ENCODE measurements at regions not wholly inside any gene's neighbourhood (a gene's known extent, or its start where the extent isn't known, plus 50 kb on each side); places are given as distances from the start of the nearest gene placed in this dataset.
"Not testable (repeated sequence)": the region's sequence is repeated elsewhere in the genome, so short reads cannot be mapped to it uniquely, and the experiment has no call there.

- not testable (repeated sequence) for DNase-seq
Observed at GRCh38 chr4:9604893-9605190, 160.6 kb downstream of the DEFB131A start.

GRCh38 chr4:9608300-9608699 is 164.1 kb downstream of the DEFB131A start:
- no peak for DNase-seq

- DNase-seq, result not testable (repeated sequence)
Observed at GRCh38 chr4:9610321-9610720, 166.1 kb downstream of the DEFB131A start.

- DNase-seq, result no peak
Observed at GRCh38 chr4:9611101-9611500, 166.9 kb downstream of the DEFB131A start.

DNA sequence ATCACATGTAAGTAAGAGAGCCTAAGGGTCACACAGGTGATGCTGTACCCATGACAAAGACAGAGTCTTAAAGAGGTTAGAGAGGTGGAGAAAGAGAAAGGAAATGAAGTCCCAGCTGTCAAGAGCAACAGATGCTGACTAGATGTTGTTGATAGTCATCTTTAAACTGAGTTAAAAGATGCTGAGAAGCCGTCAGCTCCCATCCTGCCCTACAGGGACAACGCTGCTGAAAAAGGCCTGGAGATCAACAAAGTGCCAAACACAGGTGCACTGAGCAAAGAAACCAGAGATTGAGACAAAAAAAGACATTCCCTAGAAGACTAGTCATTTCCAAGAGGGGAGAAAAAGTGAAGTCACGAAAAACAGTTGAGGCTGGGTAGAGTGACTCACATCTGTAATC is 145.0 kb upstream of the DRD5 start:
- not testable (repeated sequence) for DNase-seq

- DNase-seq, result not testable (repeated sequence)
Observed at GRCh38 chr4:9659678-9660077, 121.8 kb upstream of the DRD5 start.

DNA sequence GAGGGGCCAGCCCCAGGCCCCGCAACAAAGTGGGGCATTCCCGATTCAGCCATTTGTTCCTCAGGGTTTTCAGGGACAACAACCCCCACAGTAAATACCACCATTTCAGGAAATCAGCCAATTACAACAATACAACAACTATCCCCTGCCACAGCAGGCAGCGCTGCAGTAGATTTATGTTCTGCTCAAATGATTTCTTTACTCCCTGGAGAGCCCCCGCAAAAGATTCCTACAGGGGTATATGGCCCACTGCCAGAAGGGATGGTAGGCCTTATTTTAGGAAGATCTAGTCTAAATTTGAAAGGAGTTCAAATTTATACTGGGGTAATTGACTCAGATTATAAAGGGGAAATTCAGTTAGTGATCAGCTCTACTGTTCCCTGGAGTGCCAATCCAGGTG is 120.5 kb upstream of the DRD5 start:
- not testable (repeated sequence) for DNase-seq

DNA sequence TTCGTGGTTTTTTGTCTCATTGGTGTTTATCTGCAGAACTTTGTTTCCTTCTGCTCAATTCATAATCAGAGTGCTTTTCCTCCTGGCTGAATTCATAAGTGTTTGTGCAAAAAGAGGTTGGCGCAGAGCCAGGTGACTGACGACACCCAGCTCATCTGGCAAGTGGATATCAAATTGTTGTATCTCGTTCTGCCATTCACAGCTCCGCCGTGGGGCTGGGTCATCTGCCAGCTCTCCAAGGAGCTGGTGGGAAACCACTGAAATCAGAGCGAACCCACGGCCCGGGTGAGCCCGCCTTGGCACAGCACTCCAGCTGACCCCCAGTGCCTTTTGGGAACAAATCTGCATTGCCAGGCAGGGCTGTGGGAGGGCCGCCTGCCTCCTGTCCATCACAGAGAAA is 110.7 kb upstream of the DRD5 start:
- DNase-seq, result not testable (repeated sequence)

GRCh38 chr4:9677357-9677756 is 104.1 kb upstream of the DRD5 start:
- not testable (repeated sequence) for DNase-seq

DNA sequence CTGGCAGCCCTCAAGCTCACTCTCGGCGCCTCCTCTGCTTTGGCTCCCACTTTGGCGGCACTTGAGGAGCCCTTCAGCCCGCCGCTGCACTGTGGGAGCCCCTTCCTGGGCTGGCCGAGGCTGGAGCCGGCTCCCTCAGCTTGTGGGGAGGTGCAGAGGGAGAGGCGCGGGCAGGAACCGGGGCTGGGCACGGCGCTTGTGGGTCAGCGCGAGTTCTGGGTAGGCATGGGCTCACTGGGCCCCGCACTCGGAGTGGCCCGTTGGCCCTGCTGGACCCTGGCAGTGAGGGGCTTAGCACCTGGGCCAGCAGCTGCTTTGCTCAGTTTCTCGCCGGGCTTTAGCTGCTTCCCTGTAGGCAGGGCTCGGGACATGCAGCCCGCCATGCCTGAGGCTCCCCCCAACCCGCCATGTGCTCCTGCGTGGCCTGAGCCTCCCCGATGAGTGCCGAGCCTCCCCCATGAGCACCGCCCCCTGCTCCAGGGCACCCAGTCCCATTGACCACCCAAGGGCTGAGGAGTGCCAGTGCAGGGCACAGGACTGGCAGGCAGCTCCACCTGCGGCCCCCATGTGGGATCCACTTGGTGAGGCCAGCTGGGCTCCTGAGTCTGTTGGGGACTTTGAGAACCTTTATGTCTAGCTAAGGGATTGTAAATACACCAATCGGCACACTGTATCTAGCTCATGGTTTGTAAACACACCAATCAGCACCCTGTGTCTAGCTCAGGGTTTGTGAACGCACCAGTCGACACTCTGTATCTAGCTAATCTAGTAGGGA is 101.5 kb upstream of the DRD5 start:
- no peak for DNase-seq

DNA sequence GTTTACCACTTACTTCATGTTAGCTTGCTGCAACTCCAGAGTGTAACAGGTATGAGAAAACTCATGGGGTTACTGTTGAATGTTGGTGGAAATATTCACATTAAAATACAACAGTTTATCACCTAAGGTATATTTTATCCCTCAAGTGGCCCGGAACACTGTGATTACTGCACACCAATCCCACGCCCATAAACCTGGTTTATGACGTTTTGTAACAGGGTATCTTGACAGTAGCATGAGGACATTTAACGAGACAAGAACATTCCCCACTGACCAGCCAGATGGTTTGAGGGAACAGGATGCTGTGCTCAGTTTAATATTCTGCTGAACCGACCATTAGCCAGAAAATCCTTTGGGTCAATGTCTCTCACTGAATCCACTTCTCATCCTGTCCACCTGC is 98.3 kb upstream of the DRD5 start:
- DNase-seq, result not testable (repeated sequence)

DNA sequence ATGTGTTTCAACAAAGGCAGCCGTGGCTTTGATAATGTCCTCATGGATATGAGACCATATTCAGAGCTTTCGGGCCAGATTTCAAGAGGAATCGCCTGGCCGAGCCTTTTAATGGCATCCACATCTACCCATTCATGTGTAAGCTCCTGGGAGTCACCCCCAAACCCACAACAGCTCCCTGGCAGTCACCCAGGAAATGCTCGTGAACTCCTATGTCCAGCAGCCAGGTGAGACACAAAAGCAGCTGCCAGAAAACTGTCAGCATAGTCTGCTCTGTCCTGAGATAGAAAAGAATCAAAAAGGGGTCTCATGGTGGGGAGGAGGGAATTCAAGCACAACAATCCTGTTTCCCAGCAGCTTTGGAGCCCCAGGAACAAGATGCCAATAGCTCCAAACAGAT is 96.4 kb upstream of the DRD5 start:
- not testable (repeated sequence) for DNase-seq

DNA sequence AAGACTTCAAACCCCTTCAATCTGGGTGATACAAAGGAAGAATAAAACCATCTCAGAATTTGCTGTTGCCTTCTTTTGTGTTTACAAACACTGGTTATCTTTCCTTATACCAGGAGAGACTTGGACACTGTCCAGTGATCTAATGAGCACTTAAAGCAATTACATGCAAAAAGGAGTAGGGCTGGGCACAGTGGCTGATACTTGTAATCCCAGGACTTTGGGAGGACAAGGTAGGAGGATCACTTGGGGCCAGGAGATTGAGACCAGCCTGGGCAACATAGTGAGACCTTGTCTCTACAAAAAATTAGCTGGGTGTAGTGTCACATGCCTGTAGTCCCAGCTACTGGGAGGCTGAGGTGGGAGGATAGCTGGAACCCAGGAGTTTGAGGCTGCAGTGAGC is 95.7 kb upstream of the DRD5 start:
- no peak for DNase-seq

DNA sequence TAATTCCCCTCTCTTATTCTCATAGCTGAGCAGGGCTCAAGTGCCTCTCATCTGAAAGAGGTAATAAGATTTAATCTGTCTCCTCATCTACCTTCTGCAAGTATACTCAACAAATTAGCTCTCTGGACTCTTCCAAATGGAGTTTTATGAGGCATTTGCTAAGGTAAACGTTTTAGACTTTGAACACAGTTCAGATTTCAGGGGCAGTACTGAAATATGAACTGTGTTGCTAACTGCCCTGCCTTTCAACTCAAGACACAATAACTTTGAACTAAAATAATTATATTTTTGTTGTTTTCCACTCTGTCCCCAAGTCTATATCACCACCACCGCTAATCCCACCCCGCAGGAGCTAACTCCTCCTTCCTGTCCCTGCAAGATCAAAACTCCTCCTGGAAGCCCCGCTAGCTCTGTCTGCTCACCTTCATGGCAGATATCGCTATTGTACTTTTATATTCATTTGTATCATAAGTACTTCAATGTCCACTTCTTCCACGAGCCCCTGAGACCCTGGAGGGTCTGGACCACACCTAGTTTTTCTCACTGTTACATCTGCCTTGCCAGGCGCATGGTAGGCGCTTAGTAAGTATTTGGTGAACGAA is 90.7 kb upstream of the DRD5 start:
- DNase-seq, result not testable (repeated sequence)

DNA sequence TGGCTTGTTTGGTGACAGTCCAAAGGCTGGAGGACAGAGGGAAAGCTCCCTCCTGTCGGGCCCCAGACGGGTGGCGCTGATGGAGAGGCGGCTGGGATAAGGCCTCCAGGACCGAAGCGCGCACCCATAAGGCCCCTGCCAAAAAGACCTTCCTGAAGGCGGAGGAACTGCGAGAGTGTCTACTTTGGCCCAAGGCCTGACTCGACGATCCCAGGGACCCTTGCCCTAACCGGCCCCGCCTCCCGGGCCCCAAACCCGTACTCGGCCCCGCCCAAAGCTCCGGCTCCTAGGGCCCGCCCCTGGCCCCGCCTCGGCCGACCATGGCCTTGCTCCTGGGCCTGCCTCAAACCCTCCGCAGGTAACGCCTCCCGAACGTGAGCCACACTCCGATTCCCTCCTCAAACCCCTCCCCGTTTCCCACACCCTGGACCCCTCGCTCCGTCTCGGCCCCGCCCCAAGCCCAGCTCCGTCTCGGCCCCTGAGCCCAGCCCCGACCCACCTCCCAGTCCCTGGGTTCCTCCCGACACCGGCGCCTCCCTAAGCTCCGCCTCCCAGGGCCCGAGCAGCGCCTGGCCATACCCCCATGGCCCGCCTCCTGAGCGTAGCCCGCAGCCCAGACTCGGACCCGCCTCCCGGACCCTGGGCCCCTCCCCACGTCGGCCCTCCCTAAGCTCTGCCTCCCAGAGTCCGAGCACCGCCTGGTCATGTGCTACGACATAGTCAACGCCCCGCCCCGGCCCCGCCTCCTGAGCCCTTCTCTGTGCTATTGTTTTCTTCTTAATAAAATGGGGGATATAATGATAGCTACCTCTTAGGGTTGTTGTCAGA is 90.0 kb upstream of the DRD5 start:
- peak; percentile 70 for DNase-seq

DNA sequence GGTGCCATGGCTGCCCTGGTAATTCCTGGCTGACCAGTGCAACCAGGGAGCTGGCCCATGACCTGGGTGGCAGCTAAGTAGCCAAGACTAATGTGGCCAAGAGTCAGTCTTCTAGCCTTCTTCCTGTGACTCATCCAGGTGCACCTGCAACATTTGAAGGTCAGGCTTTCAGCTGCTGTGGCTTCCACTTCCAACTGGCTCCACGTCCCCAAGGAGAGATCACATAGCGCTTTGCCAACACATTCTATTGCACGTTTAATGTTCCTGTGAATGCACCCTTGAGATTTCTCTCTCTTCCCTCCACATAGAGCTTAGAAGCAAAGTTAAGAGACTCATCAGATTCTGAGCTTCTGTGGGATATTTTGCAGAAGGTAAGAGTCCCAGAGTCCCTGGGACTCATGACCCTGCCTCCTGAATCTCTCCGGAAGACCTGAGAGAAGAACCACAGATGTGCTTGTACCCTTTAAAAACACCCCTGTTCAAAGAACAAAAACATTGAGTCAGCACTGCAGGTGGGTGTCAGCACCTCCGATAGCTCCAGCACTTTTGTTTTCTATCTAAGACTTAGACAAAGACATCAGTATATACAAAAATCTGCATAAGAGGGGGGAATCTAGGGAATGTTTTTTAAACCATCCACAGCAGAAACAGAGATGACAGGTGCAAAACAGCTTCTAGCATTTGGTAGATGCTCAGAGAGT is 88.5 kb upstream of the DRD5 start:
- not testable (repeated sequence) for DNase-seq

DNA sequence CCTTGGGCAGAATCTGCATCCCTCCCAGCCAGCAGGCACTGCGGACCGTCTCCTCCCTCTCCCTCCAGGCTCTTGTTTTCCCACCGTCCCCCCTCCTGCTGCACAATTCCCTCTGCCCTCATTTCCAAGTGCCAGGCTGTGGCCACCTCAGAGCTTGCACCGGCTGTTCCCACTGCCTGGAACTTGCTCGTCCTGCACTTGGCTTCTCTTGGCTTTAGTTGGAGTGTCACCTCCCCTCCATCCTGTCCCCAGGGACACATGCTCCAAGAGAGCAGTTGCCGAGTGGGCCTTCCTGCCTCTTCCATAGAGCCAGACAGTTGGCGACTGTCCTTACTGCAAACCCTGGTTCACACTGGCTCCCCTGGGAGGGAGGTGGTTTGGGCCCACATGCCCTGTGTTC is 87.0 kb upstream of the DRD5 start:
- not testable (repeated sequence) for DNase-seq

GRCh38 chr4:9695994-9696393 is 85.4 kb upstream of the DRD5 start:
- DNase-seq, result not testable (repeated sequence)

DNA sequence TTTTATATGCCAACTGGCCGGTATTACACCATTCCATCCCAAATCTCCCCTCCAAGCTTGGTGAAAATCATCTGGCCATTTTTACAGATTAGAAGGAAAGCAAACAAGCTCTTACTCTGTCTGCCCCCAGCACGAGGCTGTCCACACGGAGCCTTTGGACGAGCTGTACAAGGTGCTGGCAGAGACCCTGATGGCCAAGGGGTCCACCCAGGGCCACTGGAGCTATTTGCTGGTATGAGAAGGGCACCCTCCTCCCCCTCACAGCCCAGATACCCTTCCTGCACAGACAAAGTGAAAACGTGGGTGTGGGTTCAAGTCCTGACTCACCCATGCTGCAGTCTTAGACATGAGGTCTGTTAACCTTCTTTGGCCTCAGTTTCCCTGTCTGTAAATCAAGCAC is 84.9 kb upstream of the DRD5 start:
- not testable (repeated sequence) for DNase-seq

- not testable (repeated sequence) for DNase-seq
Observed at GRCh38 chr4:9702019-9702418, 79.4 kb upstream of the DRD5 start.

- not testable (repeated sequence) for DNase-seq
Observed at GRCh38 chr4:9702696-9703095, 78.7 kb upstream of the DRD5 start.

GRCh38 chr4:9703391-9703790 is 78.0 kb upstream of the DRD5 start:
- DNase-seq, result no peak

DNA sequence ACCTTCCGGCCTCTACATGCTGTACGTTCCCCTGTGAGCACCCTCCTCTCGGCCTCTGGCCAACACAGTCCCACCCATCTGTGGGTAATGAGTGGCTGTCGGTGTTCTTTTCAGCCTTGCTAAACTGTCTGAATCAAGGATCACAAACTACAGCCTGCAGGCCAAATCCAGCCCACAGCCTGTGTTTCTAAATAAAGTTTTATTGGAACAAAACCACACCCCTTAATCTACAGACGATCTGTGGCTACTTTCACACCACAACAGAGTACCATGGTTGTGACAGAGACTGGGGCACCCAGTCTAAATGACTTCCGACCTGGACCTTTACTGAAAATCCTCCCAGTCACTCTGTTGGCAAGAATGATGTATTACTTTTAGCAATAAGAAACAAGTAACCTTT is 77.3 kb upstream of the DRD5 start:
- DNase-seq, result not testable (repeated sequence)

Measured in cortex of kidney (tissue), 1 donor.